ENCODE measurements at regions not wholly inside any gene's neighbourhood (a gene's known extent, or its start where the extent isn't known, plus 50 kb on each side); places are given as distances from the start of the nearest gene placed in this dataset.

DNA sequence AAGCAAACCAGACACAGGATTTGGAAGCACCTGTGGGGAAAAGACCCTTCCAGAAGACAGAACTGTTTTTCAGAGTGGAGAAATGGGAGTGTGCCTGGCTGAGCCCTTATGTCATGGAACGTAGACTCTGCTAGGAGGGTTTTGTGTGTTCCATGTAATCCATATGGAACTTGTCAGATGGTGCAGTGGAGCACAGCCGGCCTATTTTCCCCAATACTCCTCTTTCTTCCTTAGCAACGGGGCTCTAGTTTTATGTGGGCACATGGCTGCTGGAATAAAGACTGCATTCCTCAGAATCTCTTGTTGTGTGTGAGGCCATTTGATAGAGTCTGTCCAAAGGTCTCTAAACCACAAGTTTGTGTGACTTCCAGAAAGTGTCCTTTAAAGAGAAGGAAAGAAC lies 284.0 kb downstream of the DRD1 start:
- DNase-seq (ENCODE audit: low read depth): no peak
- H3K4me3 ChIP-seq (ENCODE audit: low read depth, low read length): no peak overlapping the region
- TF ChIP-seq MAX (IDR thresholded peaks at IDR 0.05; ENCODE audit: low read depth, low read length) (no peak), MYC (IDR thresholded peaks at IDR 0.05; ENCODE audit: low read depth, low read length) (no peak), POLR2A (IDR thresholded peaks at IDR 0.05; ENCODE audit: extremely low read depth, insufficient read length) (no peak), CTCF (IDR thresholded peaks at IDR 0.05; ENCODE audit: low read depth, low read length) (no peak)

- no peak for DNase-seq (ENCODE audit: low read depth)
- TF ChIP-seq MAX (IDR thresholded peaks at IDR 0.05; ENCODE audit: low read depth, low read length): no peak
- TF ChIP-seq MYC (IDR thresholded peaks at IDR 0.05; ENCODE audit: low read depth, low read length): no peak
- no peak for TF ChIP-seq CTCF (IDR thresholded peaks at IDR 0.05; ENCODE audit: low read depth, low read length)
- no peak for TF ChIP-seq POLR2A (IDR thresholded peaks at IDR 0.05; ENCODE audit: extremely low read depth, insufficient read length)
- H3K4me3 ChIP-seq (ENCODE audit: low read depth, low read length): no peak overlapping the region
Observed at GRCh38 chr5:175148636-175149172, 295.3 kb downstream of the DRD1 start.

DNA sequence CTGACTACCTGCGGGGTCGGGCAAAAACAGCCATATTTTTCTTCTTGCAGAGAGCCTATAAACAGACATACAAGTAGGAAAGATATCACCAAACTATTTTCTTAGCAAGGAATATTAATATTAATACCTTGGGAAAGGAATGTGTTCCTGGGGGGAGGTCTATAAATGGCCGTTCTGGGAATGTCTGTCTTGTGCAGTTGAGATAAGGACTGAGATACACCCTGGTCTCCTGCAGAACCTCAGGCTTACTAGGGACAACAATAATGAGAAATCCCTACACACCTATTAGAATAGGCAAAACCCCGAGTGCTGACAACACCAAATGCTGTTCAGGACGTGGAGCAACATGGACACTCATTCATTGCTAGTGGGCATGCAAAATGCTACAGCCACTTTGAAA lies 297.2 kb downstream of the DRD1 start:
- no peak for TF ChIP-seq CTCF (IDR thresholded peaks at IDR 0.05; ENCODE audit: low read depth, low read length)
- TF ChIP-seq MYC (IDR thresholded peaks at IDR 0.05; ENCODE audit: low read depth, low read length): no peak
- TF ChIP-seq POLR2A (IDR thresholded peaks at IDR 0.05; ENCODE audit: extremely low read depth, insufficient read length): no peak
- no peak for TF ChIP-seq MAX (IDR thresholded peaks at IDR 0.05; ENCODE audit: low read depth, low read length)
- DNase-seq (ENCODE audit: low read depth): no peak
- H3K4me3 ChIP-seq (ENCODE audit: low read depth, low read length): no peak overlapping the region

- no peak for DNase-seq (ENCODE audit: low read depth)
- TF ChIP-seq MAX (IDR thresholded peaks at IDR 0.05; ENCODE audit: low read depth, low read length) (no peak), MYC (IDR thresholded peaks at IDR 0.05; ENCODE audit: low read depth, low read length) (no peak), CTCF (IDR thresholded peaks at IDR 0.05; ENCODE audit: low read depth, low read length) (no peak), POLR2A (IDR thresholded peaks at IDR 0.05; ENCODE audit: extremely low read depth, insufficient read length) (no peak)
- no peak overlapping the region for H3K4me3 ChIP-seq (ENCODE audit: low read depth, low read length)
Observed at GRCh38 chr5:175141421-175141820, 302.6 kb downstream of the DRD1 start.

DNA sequence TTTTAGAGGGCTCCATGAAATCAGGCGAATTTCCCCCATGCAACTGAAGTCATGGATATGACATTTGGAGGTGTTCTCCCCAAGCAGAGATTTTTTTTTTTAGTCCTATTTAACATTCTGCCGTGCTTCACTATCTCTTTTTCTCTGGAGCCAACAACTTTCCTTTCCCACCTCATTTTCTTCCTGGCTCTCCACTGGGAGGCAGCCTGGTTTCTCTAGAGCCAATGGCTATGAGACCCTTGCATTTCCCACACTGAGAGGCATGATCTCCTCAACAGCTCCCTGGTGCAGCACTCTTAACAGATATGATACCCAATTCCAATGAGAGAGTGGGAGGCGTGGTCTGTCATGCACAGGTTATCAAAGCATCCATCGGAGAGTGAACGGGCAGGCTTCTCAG lies 310.8 kb downstream of the DRD1 start:
- TF ChIP-seq POLR2A (IDR thresholded peaks at IDR 0.05; ENCODE audit: extremely low read depth, insufficient read length) (no peak), CTCF (IDR thresholded peaks at IDR 0.05; ENCODE audit: low read depth, low read length) (no peak), MAX (IDR thresholded peaks at IDR 0.05; ENCODE audit: low read depth, low read length) (no peak), MYC (IDR thresholded peaks at IDR 0.05; ENCODE audit: low read depth, low read length) (no peak)
- H3K4me3 ChIP-seq (ENCODE audit: low read depth, low read length): no peak overlapping the region
- DNase-seq (ENCODE audit: low read depth): no peak

Measured in NB4 (cell line).